Right lobe of liver (tissue), 6 donors: ENCODE measurements at regions not wholly inside any gene's neighbourhood (a gene's known extent, or its start where the extent isn't known, plus 50 kb on each side); places are given as distances from the start of the nearest gene placed in this dataset.

Experiments
- ATAC-seq, 4 donors: fragments of 200-7000 bp; cut with Tn5 transposase; one replicate each; pipeline ENCODE4 v1.9.1; 2020; ENCODE audit warnings: mild to moderate bottlenecking in 4 of 4, moderate library complexity in 4 of 4
- DNase-seq, 3 donors: peaks; one replicate each; pipeline ENCODE4 v3.0.0-alpha.2; 2020
- H3K27ac ChIP-seq, 3 donors: fragments of 200-600 bp; one replicate each; pipeline ENCODE4 v1.8.0; 2022
- H3K27me3 ChIP-seq, 2 donors: fragments of 200-600 bp; one replicate each; pipeline ENCODE4 v1.8.0; 2022
- H3K36me3 ChIP-seq, 4 donors: fragments of 200-600 bp; sonication (generic) in 1 of 4; one replicate each; pipeline versions ENCODE4 v1.5.1 to v1.8.0; 2017 to 2022; ENCODE audit warnings: control low read depth in 1 of 4
- H3K4me1 ChIP-seq, 4 donors: fragments of 200-600 bp; sonication (generic) in 1 of 4; one replicate each; pipeline versions ENCODE4 v1.5.1 to v1.8.0; 2017 to 2022; ENCODE audit warnings: control low read depth in 1 of 4
- H3K4me3 ChIP-seq, 3 donors: fragments of 200-600 bp; one replicate each; pipeline ENCODE4 v1.8.0; 2022
- H3K9me3 ChIP-seq, 4 donors: fragments of 200-600 bp; sonication (generic) in 1 of 4; one replicate each; pipeline versions ENCODE4 v1.5.1 to v1.8.0; 2017 to 2022; ENCODE audit warnings: control low read depth in 1 of 4
- CTCF ChIP-seq, 4 donors: fragments of 200-600 bp in 3 of 4; fragments of 450-650 bp in 1 of 4; IDR thresholded peaks; one replicate each; pipeline versions ENCODE4 v1.5.1 to v1.8.0; 2016 to 2022; ENCODE audit warnings: antibody characterized with exemption in 4 of 4, mild to moderate bottlenecking in 2 of 4
- POLR2A ChIP-seq: fragments of 450-650 bp; IDR thresholded peaks from one replicate; pipeline ENCODE4 v1.6.1; 2017; ENCODE audit warnings: antibody characterized with exemption, mild to moderate bottlenecking
- WGBS: methylation state at CpG from one replicate; pipeline ENCODE4 v1.1.6; 2018; ENCODE audit warnings: low coverage, low lambda C conversion rate; ENCODE audit not compliant: insufficient coverage; ENCODE audit errors: missing lambda C conversion rate; 5-methylcytosine and 5-hydroxymethylcytosine counted together
- intact Hi-C, 2 donors: fragments of 100-400 bp; cut with DNase I; formaldehyde crosslinking; loops; one replicate each; pipeline versions ENCODE4 v1.11.2 to v1.14.1; 2022
- donor health status: DM: no; HTN: yes; CAD: no.
- donor health status: DM: no; HTN: no; CAD: no.
- donor health status: DM: no; HTN: no; CAD: no.
- donor health status: DM: no; HTN: yes; CAD: no.
- donor health status: DM: no; HTN: yes; CAD: no.

- Histone ChIP-seq H3K27me3 (no peaks in the 10 kb centered on the region), H3K4me3 (no peak overlapping the region), H3K27ac (no peak overlapping the region), H3K4me1 (peaks cover 0 to 13% (median 4%) of the 10 kb centered on the region in 4 donors), H3K9me3 (no peaks in the 10 kb centered on the region), H3K36me3 (no peaks in the 10 kb centered on the region)
- DNase-seq: no peak
- intact Hi-C loops: no loop called here
- TF ChIP-seq POLR2A (no peak), CTCF (IDR thresholded peaks at IDR 0.05) (no peak)
- ATAC-seq: no peak
- WGBS: 73% methylated on average over 6 of the region's 7 CpGs
These were observed 170.9 kb downstream of the ACKR3 start for GRCh38 chr2:236740506-236740905.

DNA sequence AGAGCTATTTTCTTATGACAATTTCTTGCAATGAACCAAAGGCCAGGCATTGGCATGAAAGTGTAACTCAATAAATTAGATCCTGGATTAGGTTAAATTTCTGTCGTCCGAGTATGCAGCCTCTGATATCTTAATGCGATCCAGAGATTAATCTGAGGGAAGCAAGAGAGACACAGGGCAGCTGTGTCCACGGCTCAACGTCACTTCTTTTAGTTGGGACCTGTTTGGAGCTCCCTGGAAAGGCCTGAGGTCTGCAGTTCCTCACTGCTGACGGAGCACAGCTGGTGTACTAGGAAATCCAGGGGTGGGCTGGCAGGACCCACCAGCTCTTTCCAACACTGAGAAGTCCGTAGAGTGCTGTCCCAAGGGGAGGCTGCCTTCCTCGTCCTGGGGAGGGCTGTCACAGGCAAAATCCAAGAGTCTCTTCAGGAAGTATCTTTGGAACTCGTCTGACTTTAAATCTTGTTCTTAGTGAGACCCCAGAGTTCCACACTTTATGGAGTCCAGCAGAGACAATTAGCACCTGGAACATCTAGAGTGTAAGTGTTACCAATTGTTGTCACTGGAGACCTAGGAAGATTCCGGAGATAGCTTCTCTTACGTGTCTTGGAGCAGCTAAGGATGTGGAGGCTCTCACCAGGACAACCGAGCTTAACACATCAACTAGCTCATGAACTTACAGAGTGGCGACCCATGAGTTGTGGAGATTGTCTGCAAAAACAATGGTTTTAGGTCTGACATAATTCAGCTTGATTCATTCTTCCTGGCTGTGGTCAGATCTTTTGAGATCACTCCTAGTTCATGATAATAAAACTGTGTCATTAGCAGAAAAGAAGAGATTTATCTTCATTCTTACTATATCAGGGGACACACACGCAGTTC is 173.7 kb downstream of the ACKR3 start:
- intact Hi-C loops: no loop called here
- Histone ChIP-seq H3K4me1 (no peaks in the 10 kb centered on the region), H3K27me3 (no peaks in the 10 kb centered on the region), H3K36me3 (no peaks in the 10 kb centered on the region), H3K27ac (no peak overlapping the region), H3K9me3 (no peaks in the 10 kb centered on the region), H3K4me3 (no peak overlapping the region)
- TF ChIP-seq CTCF (IDR thresholded peaks at IDR 0.05): no peak
- no peak for TF ChIP-seq POLR2A
- WGBS: 75% methylated on average over 10 of the region's 14 CpGs
- ATAC-seq (no peak), DNase-seq (no peak)

- no peak for TF ChIP-seq POLR2A
- TF ChIP-seq CTCF (IDR thresholded peaks at IDR 0.05): no peak
- DNase-seq (no peak), ATAC-seq (no peak)
- no peaks in the 10 kb centered on the region for H3K4me1 ChIP-seq
- no peak overlapping the region for H3K4me3 ChIP-seq
- H3K9me3 ChIP-seq: no peaks in the 10 kb centered on the region
- H3K27me3 ChIP-seq: no peaks in the 10 kb centered on the region
- no peak overlapping the region for H3K27ac ChIP-seq
- WGBS: 46% methylated on average over 1 of the region's 1 CpG
- intact Hi-C loops: no loop called here
- no peaks in the 10 kb centered on the region for H3K36me3 ChIP-seq
These were observed 174.3 kb downstream of the ACKR3 start for GRCh38 chr2:236743921-236744280.

DNA sequence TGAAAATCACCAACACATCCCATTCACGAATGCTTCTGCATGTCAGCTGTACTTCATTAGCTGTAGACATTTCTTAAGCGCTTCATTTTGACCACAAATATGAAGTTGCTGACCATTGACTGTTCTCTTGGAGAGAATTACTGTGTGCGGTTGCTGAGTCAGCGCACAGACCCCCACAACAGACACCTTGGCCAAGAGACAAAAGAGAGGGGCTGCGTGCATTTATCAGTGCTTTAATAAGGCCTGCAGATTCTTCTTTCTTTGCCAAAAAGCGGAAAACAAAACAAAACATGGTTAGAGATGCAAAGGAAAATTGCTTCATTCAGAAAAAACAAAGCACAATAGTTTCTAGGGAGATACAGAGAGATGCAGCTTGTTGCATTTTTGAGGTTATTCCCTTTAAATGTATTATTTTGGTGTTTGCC is 174.7 kb downstream of the ACKR3 start:
- WGBS: 80% methylated on average over 6 of the region's 6 CpGs
- intact Hi-C loops: no loop called here
- H3K4me1 ChIP-seq: no peaks in the 10 kb centered on the region
- H3K27ac ChIP-seq: no peak overlapping the region
- no peaks in the 10 kb centered on the region for H3K36me3 ChIP-seq
- TF ChIP-seq POLR2A: no peak
- TF ChIP-seq CTCF (IDR thresholded peaks at IDR 0.05): no peak
- ATAC-seq: no peak
- no peak for DNase-seq
- H3K27me3 ChIP-seq: no peaks in the 10 kb centered on the region
- no peaks in the 10 kb centered on the region for H3K9me3 ChIP-seq
- no peak overlapping the region for H3K4me3 ChIP-seq
